Brain microvascular endothelial cell (primary cell): ENCODE measurements at regions not wholly inside any gene's neighbourhood (a gene's known extent, or its start where the extent isn't known, plus 50 kb on each side); places are given as distances from the start of the nearest gene placed in this dataset.

Source experiments
- DNase-seq: peaks from one replicate; pipeline ENCODE4 v3.0.0-alpha.2; 2020
- H3K27ac ChIP-seq: fragments of 250-450 bp; sonication (Bioruptor Pico); 2 replicates; pipeline ENCODE4 v1.5.1; 2020; ENCODE audit warnings: mild to moderate bottlenecking, moderate library complexity
- H3K27me3 ChIP-seq: fragments of 250-450 bp; sonication (Bioruptor Pico); replicated peaks from 2 replicates; pipeline ENCODE4 v1.5.1; 2020; ENCODE audit warnings: mild to moderate bottlenecking
- H3K36me3 ChIP-seq: fragments of 250-450 bp; sonication (Bioruptor Pico); replicated peaks from 2 replicates; pipeline ENCODE4 v1.5.1; 2020; ENCODE audit warnings: mild to moderate bottlenecking
- H3K4me3 ChIP-seq: 2 replicates; pipeline ENCODE4 v1.5.1; 2011; ENCODE audit warnings: low read depth, mild to moderate bottlenecking, control low read depth, low read length, moderate library complexity
- CTCF ChIP-seq: IDR thresholded peaks from 2 replicates; pipeline ENCODE4 v1.5.1; 2011; ENCODE audit warnings: low read depth, mild to moderate bottlenecking, moderate library complexity, low read length, control low read depth, inconsistent platforms; ENCODE audit errors: missing control alignments
- in situ Hi-C: cut with HindIII; loops from 2 replicates; pipeline ENCODE4 v1.10.0; 2017; ENCODE audit warnings: low sequenced_read_pairs, low pct_ligation_motif_present

GRCh38 chr2:38192046-38192445 lies 116.1 kb upstream of the CYP1B1 start:
- H3K4me3 ChIP-seq: no peak overlapping the region
- H3K27ac ChIP-seq: no peak overlapping the region
- no peaks in the 10 kb centered on the region for H3K27me3 ChIP-seq
- H3K36me3 ChIP-seq: no peaks in the 10 kb centered on the region
- no peak for TF ChIP-seq CTCF
- in situ Hi-C loops: no loop called here
- no peak for DNase-seq

- no peak overlapping the region for H3K27ac ChIP-seq
- no peak for DNase-seq
- in situ Hi-C loops: no loop called here
Measured at GRCh38 chr2:38191516-38191915, 115.6 kb upstream of the CYP1B1 start.

DNA sequence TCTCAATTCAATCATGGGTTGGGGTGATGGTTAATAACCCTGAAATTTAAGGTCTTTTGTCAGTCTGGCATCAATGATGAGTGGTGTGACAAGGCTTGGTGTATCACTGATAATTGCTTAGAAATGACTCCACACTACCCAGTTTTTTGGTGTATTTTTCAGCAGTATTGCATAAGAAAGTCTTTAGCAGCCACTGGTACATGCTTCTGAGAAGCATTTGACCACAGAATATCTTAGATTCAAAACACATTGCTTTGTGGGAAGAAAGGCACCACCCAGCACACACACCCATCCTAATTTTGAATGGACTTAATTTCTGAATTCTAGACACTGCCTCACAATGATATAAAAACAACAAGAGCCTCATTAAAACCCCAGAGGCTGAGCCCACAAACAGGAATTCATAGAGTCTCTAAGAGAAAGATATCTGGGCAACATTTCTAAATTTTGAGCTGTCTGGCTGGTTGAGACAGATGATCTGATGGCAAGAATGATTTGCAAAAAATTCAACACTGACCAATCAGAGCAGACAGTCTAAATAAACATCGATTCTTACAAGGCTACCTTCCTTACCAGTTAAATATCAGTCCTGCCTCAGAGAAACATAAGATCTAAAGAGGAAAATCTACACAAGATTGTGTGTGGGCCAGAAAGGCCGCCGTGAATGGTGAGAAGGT lies 114.7 kb upstream of the CYP1B1 start:
- in situ Hi-C loops: no loop called here
- Histone ChIP-seq H3K4me3 (no peak overlapping the region), H3K36me3 (no peaks in the 10 kb centered on the region), H3K27ac (no peak overlapping the region), H3K27me3 (no peaks in the 10 kb centered on the region)
- peak; percentile 22 for DNase-seq
- TF ChIP-seq CTCF: no peak

More at GRCh38 chr2:38191516-38191915, 115.6 kb upstream of the CYP1B1 start:
- Histone ChIP-seq H3K27me3 (no peaks in the 10 kb centered on the region), H3K36me3 (no peaks in the 10 kb centered on the region), H3K4me3 (no peak overlapping the region)
- TF ChIP-seq CTCF: no peak

GRCh38 chr2:38187541-38188011 lies 111.6 kb upstream of the CYP1B1 start:
- no peak for TF ChIP-seq CTCF
- Histone ChIP-seq H3K27ac (no peak overlapping the region), H3K36me3 (no peaks in the 10 kb centered on the region), H3K27me3 (no peaks in the 10 kb centered on the region), H3K4me3 (no peak overlapping the region)
- in situ Hi-C loops: no loop called here
- DNase-seq: peak; percentile 80

GRCh38 chr2:38185012-38185491 lies 109.1 kb upstream of the CYP1B1 start:
- in situ Hi-C loops: no loop called here
- H3K27me3 ChIP-seq: no peaks in the 10 kb centered on the region
- H3K36me3 ChIP-seq: no peaks in the 10 kb centered on the region
- H3K27ac ChIP-seq: no peak overlapping the region
- no peak for DNase-seq
- no peak for TF ChIP-seq CTCF
- H3K4me3 ChIP-seq: no peak overlapping the region
